ENCODE measurements at regions not wholly inside any gene's neighbourhood (a gene's known extent, or its start where the extent isn't known, plus 50 kb on each side); places are given as distances from the start of the nearest gene placed in this dataset.
A peak's percentile ranks its signal among the peaks of the same experiment; 100 is the strongest.

DNA sequence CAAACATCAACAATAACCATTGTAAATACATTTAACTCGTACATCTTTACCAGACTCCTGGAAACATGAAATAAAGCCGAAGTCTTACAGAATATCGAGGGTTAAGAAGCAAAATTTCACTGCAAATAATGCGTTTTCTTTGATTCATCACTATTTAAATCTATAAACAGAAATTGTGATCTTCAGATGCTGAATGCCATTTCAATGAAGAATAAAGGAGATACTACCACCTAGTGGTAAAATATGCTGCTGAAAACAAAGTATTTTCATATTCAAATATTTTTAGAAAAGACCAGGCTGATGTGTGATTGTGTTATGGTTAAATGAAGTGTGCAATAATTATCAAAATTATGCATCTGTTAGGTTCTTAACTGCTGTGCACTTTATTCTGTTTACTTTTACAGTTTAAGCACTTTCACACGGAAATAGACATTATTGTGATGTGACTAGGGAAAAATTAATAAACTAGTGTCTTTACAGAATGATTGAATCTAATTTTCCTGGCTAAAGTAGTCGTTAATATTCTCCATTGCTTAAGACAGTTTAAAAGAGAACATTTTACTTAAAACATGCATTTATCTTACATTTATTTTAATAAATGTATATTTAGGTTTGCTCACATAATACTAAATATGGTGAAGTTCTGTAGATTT, 1093.1 kb downstream of the MRPL39 start:
- Histone ChIP-seq H3K14ac (ENCODE audit: insufficient read length) (no peak overlapping the region), H3K4ac (replicated peaks; ENCODE audit: insufficient read length, low read depth, low read length) (no peak overlapping the region), H2BK20ac (ENCODE audit: low read length) (no peak overlapping the region), H3K9ac (replicated peaks in 1 of 4; ENCODE audit: extremely low read depth in 1 of 4, low read depth in 3 of 4, low read length in 3 of 4) (no peak overlapping the region), H3K27me3 (replicated peaks in 1 of 4; ENCODE audit: control insufficient read depth in 3 of 4, extremely low read depth in 1 of 4, insufficient read depth in 3 of 4, low read length in 3 of 4) (no peaks in the 10 kb centered on the region), H4K20me1 (replicated peaks in 1 of 2; ENCODE audit: control insufficient read depth in 1 of 2, insufficient read depth in 2 of 2, low read length in 2 of 2) (no peaks in the 10 kb centered on the region), H3K23ac (ENCODE audit: insufficient read length) (no peak overlapping the region), H3K4me1 (replicated peaks in 1 of 4; ENCODE audit: control insufficient read depth in 3 of 4, insufficient read depth in 4 of 4, low read length in 3 of 4) (no peaks in the 10 kb centered on the region), H3K9me3 (ENCODE audit: insufficient read depth in 2 of 2, low read depth in 1 of 2, low read length in 1 of 2) (peaks cover 0 to 2% of the 10 kb centered on the region in 2 experiments; a peak in 1 of 4 replicates), H4K8ac (ENCODE audit: extremely low read depth, insufficient read depth, low read length) (no peak overlapping the region), H3K4me2 (ENCODE audit: insufficient read depth in 1 of 2, low read depth in 2 of 2, low read length in 2 of 2) (no peak overlapping the region), H4K5ac (ENCODE audit: insufficient read length, low read depth, low read length) (no peak overlapping the region), H3K56ac (replicated peaks; ENCODE audit: insufficient read length, low read depth, low read length) (no peak overlapping the region), H2BK12ac (ENCODE audit: low read depth, low read length) (no peak overlapping the region), H2BK15ac (ENCODE audit: low read length) (no peak overlapping the region), H3K79me2 (ENCODE audit: control insufficient read depth in 1 of 2, insufficient read depth in 2 of 2, low read length in 2 of 2) (no peaks in the 10 kb centered on the region), H2AK5ac (ENCODE audit: low read depth, low read length) (no peak overlapping the region), H2BK120ac (replicated peaks; ENCODE audit: low read depth, low read length) (no peak overlapping the region), H4K91ac (replicated peaks; ENCODE audit: insufficient read length, low read length) (no peak overlapping the region), H3K27ac (ENCODE audit: low read depth, low read length) (no peak overlapping the region), H2AFZ (ENCODE audit: low read length) (no peak overlapping the region), H3K36me3 (ENCODE audit: control insufficient read depth in 2 of 4, insufficient read depth in 4 of 4, low read length in 3 of 4) (no peaks in the 10 kb centered on the region), H3K23me2 (ENCODE audit: low read depth, low read length) (no peaks in the 10 kb centered on the region), H2BK5ac (ENCODE audit: low read depth, low read length) (no peak overlapping the region), H3K79me1 (ENCODE audit: low read depth, low read length) (no peaks in the 10 kb centered on the region), H3K18ac (ENCODE audit: extremely low read depth, low read length) (no peak overlapping the region), H3K4me3 (ENCODE audit: extremely low read depth in 1 of 4, insufficient read depth in 2 of 4, low read depth in 3 of 4, low read length in 4 of 4) (no peak overlapping the region)
- FAIRE-seq (no peak), DNase-seq (ENCODE audit: low read depth in 1 of 2, low spot score in 2 of 2) (no peak)
- ChIA-PET CTCF (ENCODE audit: partially characterized antibody) (interaction anchor here (0.7 to 1.3 kb wide), 3 partner anchors 138 to 649 kb away, joined by 3 to 4 read pairs (median 3); no protein-coding TSS in a partner anchor), POLR2A (ENCODE audit: partially characterized antibody) (no interaction called here)
- WGBS, 2 experiments (ENCODE audit: extremely low coverage in 1 of 2, insufficient coverage in 1 of 2, insufficient read length in 1 of 2, insufficient replicate concordance in 2 of 2, low coverage in 1 of 2, low lambda C conversion rate in 2 of 2, missing lambda C conversion rate in 1 of 2): 62 to 100% methylated on average over 1 to 6 of the region's 6 CpGs
- TF ChIP-seq, protein P1, sequence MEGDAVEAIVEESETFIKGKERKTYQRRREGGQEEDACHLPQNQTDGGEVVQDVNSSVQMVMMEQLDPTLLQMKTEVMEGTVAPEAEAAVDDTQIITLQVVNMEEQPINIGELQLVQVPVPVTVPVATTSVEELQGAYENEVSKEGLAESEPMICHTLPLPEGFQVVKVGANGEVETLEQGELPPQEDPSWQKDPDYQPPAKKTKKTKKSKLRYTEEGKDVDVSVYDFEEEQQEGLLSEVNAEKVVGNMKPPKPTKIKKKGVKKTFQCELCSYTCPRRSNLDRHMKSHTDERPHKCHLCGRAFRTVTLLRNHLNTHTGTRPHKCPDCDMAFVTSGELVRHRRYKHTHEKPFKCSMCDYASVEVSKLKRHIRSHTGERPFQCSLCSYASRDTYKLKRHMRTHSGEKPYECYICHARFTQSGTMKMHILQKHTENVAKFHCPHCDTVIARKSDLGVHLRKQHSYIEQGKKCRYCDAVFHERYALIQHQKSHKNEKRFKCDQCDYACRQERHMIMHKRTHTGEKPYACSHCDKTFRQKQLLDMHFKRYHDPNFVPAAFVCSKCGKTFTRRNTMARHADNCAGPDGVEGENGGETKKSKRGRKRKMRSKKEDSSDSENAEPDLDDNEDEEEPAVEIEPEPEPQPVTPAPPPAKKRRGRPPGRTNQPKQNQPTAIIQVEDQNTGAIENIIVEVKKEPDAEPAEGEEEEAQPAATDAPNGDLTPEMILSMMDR (IDR thresholded peaks at IDR 0.05; ENCODE audit: control extremely low read depth in 1 of 3, insufficient read depth in 1 of 3, low read depth in 1 of 3, low read length in 3 of 3): peak in 1 of 3 experiments; percentile 13; a peak in 2 of 4 replicates
- TF ChIP-seq RAD21 (IDR thresholded peaks at IDR 0.05 in 1 of 2, conservative IDR thresholded peaks at IDR 0.05 in 1 of 2; ENCODE audit: low read depth in 2 of 2, low read length in 2 of 2): peak in 1 of 2 experiments; percentile 45; a peak in 3 of 4 replicates
- no peak for TF ChIP-seq MAFK (IDR thresholded peaks at IDR 0.05; ENCODE audit: low read depth, low read length)
- TF ChIP-seq CHD2 (IDR thresholded peaks at IDR 0.05; ENCODE audit: low read length): no peak
- TF ChIP-seq SRF (IDR thresholded peaks at IDR 0.05; ENCODE audit: low read depth, low read length): no peak
- no peak for TF ChIP-seq SP1 (IDR thresholded peaks at IDR 0.05; ENCODE audit: low read depth, low read length)
- no peak for TF ChIP-seq NANOG (IDR thresholded peaks at IDR 0.05; ENCODE audit: insufficient read depth, low read depth, low read length, poor library complexity, severe bottlenecking)
- no peak for TF ChIP-seq TAF7 (optimal IDR thresholded peaks at IDR 0.05; ENCODE audit: borderline replicate concordance, low read depth, low read length)
- TF ChIP-seq GTF2F1 (IDR thresholded peaks at IDR 0.05; ENCODE audit: borderline replicate concordance, low read depth, low read length): no peak
- no peak for TF ChIP-seq SP4 (IDR thresholded peaks at IDR 0.05; ENCODE audit: low read length)
- no peak for TF ChIP-seq PHF8 (conservative IDR thresholded peaks at IDR 0.05; ENCODE audit: low read depth, low read length)
